ENCODE measurements at regions not wholly inside any gene's neighbourhood (a gene's known extent, or its start where the extent isn't known, plus 50 kb on each side); places are given as distances from the start of the nearest gene placed in this dataset.
A peak's percentile ranks its signal among the peaks of the same experiment; 100 is the strongest.

DNA sequence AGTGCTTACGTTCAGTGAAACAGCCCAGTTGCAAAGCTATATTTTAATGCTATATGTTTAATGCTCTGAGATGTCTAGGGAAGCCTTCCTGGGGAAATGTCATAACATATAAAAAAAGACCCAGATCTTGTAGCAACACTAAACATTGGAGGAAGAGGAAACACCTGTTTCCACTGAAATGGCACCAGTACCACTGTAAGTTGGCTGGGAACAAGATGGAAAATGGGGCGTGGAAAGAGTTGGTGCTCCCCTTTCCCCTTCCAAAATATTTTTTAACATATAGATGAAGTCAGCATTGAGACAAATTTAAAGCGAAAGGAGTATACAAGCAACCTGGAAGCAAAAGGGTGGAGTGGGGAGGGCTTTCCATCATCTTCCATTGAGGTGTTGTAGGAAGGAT is 289.9 kb upstream of the COL8A1 start:
- Histone ChIP-seq H3K4me3 (no peak overlapping the region), H3K27me3 (ENCODE audit: control insufficient read depth in 3 of 3, insufficient read depth in 3 of 3, low read length in 2 of 3) (no peaks in the 10 kb centered on the region), H3K9ac (ENCODE audit: insufficient read depth in 1 of 2, low read length in 2 of 2) (no peak overlapping the region), H3K4me1 (ENCODE audit: control insufficient read depth in 5 of 5, insufficient read depth in 5 of 5, low read length in 5 of 5) (peaks cover 0 to 3% (median 0%) of the 10 kb centered on the region in 5 donors), H3K36me3 (ENCODE audit: control insufficient read depth in 4 of 4, insufficient read depth in 4 of 4, low read length in 4 of 4) (no peaks in the 10 kb centered on the region), H3K9me3 (ENCODE audit: control insufficient read depth in 4 of 4, insufficient read depth in 3 of 4, low read length in 3 of 4) (no peaks in the 10 kb centered on the region), H3K27ac (ENCODE audit: low read depth in 1 of 2, low read length in 1 of 2) (no peak overlapping the region)
- TF ChIP-seq, protein P1, sequence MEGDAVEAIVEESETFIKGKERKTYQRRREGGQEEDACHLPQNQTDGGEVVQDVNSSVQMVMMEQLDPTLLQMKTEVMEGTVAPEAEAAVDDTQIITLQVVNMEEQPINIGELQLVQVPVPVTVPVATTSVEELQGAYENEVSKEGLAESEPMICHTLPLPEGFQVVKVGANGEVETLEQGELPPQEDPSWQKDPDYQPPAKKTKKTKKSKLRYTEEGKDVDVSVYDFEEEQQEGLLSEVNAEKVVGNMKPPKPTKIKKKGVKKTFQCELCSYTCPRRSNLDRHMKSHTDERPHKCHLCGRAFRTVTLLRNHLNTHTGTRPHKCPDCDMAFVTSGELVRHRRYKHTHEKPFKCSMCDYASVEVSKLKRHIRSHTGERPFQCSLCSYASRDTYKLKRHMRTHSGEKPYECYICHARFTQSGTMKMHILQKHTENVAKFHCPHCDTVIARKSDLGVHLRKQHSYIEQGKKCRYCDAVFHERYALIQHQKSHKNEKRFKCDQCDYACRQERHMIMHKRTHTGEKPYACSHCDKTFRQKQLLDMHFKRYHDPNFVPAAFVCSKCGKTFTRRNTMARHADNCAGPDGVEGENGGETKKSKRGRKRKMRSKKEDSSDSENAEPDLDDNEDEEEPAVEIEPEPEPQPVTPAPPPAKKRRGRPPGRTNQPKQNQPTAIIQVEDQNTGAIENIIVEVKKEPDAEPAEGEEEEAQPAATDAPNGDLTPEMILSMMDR (IDR thresholded peaks at IDR 0.05; ENCODE audit: control extremely low read depth, extremely low read depth), result no peak
- 53 to 63% methylated on average over 3 of the region's 3 CpGs for WGBS, 2 donors
- peak in 1 of 3 donors; percentile 27 for DNase-seq
- ATAC-seq (ENCODE audit: insufficient read depth, low FRiP score), result no peak

DNA sequence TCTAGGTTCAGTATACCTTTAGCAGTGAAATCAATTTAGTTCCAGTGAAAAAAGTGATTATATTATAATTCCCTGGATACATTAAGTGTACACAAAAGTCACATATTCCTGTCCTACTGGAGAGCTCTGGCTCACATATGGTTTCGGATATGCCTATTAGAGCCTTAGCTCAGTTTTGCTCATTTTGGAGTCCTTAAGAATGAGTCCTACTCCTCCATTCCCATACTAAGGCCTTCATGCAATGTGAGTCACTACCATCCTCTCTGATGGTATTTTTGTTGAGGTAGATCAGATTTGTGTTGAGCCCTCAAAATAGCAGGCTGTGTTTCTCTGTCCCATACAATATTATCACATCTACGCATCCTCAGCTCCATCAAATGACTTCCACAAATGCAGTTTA is 294.2 kb upstream of the COL8A1 start:
- no peak for ATAC-seq (ENCODE audit: insufficient read depth, low FRiP score)
- no peaks in the 10 kb centered on the region for H3K36me3 ChIP-seq (ENCODE audit: control insufficient read depth in 4 of 4, insufficient read depth in 4 of 4, low read length in 4 of 4)

DNA sequence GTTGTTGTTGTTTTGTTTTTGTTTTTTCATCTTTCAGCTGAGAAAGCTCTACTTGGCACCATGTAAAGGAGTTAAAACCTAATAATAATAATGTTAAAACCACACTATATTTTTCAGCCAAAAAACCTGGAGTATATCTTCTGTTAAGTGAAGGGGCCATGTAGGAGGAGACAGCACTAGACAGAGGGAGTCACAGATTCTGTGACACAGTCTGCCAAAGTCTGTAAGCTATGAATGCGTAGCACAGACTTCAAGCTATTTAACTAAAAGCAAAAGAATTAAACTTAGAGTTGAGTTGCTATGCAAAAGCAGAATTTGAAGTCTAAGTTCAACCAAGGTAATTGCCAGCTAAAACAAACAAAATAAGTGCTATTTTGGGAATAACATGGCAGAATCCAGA is 296.0 kb upstream of the COL8A1 start:
- peak in 1 of 3 donors; percentile 19 for DNase-seq
- H3K9ac ChIP-seq (ENCODE audit: insufficient read depth in 1 of 2, low read length in 2 of 2), result no peak overlapping the region
- ATAC-seq (ENCODE audit: insufficient read depth, low FRiP score), result no peak
- peaks cover 0 to 5% (median under 1%) of the 10 kb centered on the region in 4 donors for H3K9me3 ChIP-seq (ENCODE audit: control insufficient read depth in 4 of 4, insufficient read depth in 3 of 4, low read length in 3 of 4)
- H3K4me3 ChIP-seq, result no peak overlapping the region
- WGBS, 2 donors, result 77 to 86% methylated on average over 1 of the region's 1 CpG
- H3K36me3 ChIP-seq (ENCODE audit: control insufficient read depth in 4 of 4, insufficient read depth in 4 of 4, low read length in 4 of 4), result no peaks in the 10 kb centered on the region
- H3K4me1 ChIP-seq (ENCODE audit: control insufficient read depth in 5 of 5, insufficient read depth in 5 of 5, low read length in 5 of 5), result no peaks in the 10 kb centered on the region
- TF ChIP-seq, protein P1 (IDR thresholded peaks at IDR 0.05; ENCODE audit: control extremely low read depth, extremely low read depth), result no peak
- no peak overlapping the region for H3K27ac ChIP-seq (ENCODE audit: low read depth in 1 of 2, low read length in 1 of 2)
- no peaks in the 10 kb centered on the region for H3K27me3 ChIP-seq (ENCODE audit: control insufficient read depth in 3 of 3, insufficient read depth in 3 of 3, low read length in 2 of 3)

More for the DNA sequence above, 294.2 kb upstream of the COL8A1 start:
- no peak overlapping the region for H3K4me3 ChIP-seq
- DNase-seq, result no peak
- H3K9me3 ChIP-seq (ENCODE audit: control insufficient read depth in 4 of 4, insufficient read depth in 3 of 4, low read length in 3 of 4), result peaks cover 0 to 5% (median under 1%) of the 10 kb centered on the region in 4 donors
- TF ChIP-seq, protein P1 (IDR thresholded peaks at IDR 0.05; ENCODE audit: control extremely low read depth, extremely low read depth), result no peak
- 91 to 94% methylated on average over 2 of the region's 2 CpGs for WGBS, 2 donors
- H3K27me3 ChIP-seq (ENCODE audit: control insufficient read depth in 3 of 3, insufficient read depth in 3 of 3, low read length in 2 of 3), result no peaks in the 10 kb centered on the region
- H3K27ac ChIP-seq (ENCODE audit: low read depth in 1 of 2, low read length in 1 of 2), result no peak overlapping the region
- H3K9ac ChIP-seq (ENCODE audit: insufficient read depth in 1 of 2, low read length in 2 of 2), result no peak overlapping the region
- peaks cover 0 to 3% (median 0%) of the 10 kb centered on the region in 5 donors for H3K4me1 ChIP-seq (ENCODE audit: control insufficient read depth in 5 of 5, insufficient read depth in 5 of 5, low read length in 5 of 5)

DNA sequence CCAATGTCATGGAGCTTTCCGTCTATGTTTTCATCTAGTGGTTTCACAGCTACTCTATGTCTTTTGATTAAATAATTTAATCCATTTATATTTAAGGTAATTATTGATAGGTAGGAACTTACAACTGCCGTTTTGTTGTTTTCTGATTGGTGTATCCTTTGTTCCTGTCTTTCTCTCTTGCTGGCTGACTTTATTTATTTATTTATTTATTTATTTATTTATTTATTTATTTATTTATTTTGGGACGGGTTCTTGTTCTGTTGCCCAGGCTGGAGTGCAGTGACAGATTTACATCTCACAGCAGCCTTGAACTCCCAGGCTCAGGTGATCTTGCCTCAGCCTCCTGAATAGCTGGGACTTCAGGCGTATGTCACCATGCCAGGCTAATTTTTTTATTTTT is 299.2 kb upstream of the COL8A1 start:
- ATAC-seq (ENCODE audit: insufficient read depth, low FRiP score) (no peak), DNase-seq (no peak)
- Histone ChIP-seq H3K9ac (ENCODE audit: insufficient read depth in 1 of 2, low read length in 2 of 2) (no peak overlapping the region), H3K9me3 (ENCODE audit: control insufficient read depth in 4 of 4, insufficient read depth in 3 of 4, low read length in 3 of 4) (peaks cover 0 to 5% (median under 1%) of the 10 kb centered on the region in 4 donors), H3K27me3 (ENCODE audit: control insufficient read depth in 3 of 3, insufficient read depth in 3 of 3, low read length in 2 of 3) (no peaks in the 10 kb centered on the region), H3K27ac (ENCODE audit: low read depth in 1 of 2, low read length in 1 of 2) (no peak overlapping the region), H3K4me1 (ENCODE audit: control insufficient read depth in 5 of 5, insufficient read depth in 5 of 5, low read length in 5 of 5) (no peaks in the 10 kb centered on the region), H3K4me3 (no peak overlapping the region), H3K36me3 (ENCODE audit: control insufficient read depth in 4 of 4, insufficient read depth in 4 of 4, low read length in 4 of 4) (no peaks in the 10 kb centered on the region)
- 92 to 95% methylated on average over 4 of the region's 4 CpGs for WGBS, 2 donors
- TF ChIP-seq, protein P1 (IDR thresholded peaks at IDR 0.05; ENCODE audit: control extremely low read depth, extremely low read depth), result no peak

Measured in lung (tissue), 11 donors.